ENCODE measurements at regions not wholly inside any gene's neighbourhood (a gene's known extent, or its start where the extent isn't known, plus 50 kb on each side); places are given as distances from the start of the nearest gene placed in this dataset.

GRCh38 chr22:34114406-34114805 lies 194.1 kb upstream of the LARGE1 start:
- TF ChIP-seq CTCF (IDR thresholded peaks at IDR 0.05 in 8 of 11, conservative IDR thresholded peaks at IDR 0.05 in 3 of 11) = no peak
- TF ChIP-seq POLR2AphosphoS5 (IDR thresholded peaks at IDR 0.05) = no peak
- no peak for TF ChIP-seq POLR2A (IDR thresholded peaks at IDR 0.05)

Measured in spleen (tissue), 7 donors.